Epithelial cell of esophagus (primary cell): ENCODE measurements at regions not wholly inside any gene's neighbourhood (a gene's known extent, or its start where the extent isn't known, plus 50 kb on each side); places are given as distances from the start of the nearest gene placed in this dataset.

Source experiments
- DNase-seq: peaks from one replicate; pipeline ENCODE4 v3.0.0; 2010; ENCODE audit warnings: low read depth
- H3K4me3 ChIP-seq: 2 replicates; pipeline ENCODE4 v1.5.1; 2011; ENCODE audit warnings: mild to moderate bottlenecking, low read length, control low read depth
- TF ChIP-seq, protein P1 (sequence below): IDR thresholded peaks from 2 replicates; pipeline ENCODE4 v1.5.1; 2011; ENCODE audit warnings: low read depth, mild to moderate bottlenecking, low read length, control low read depth, inconsistent platforms; ENCODE audit not compliant: insufficient read depth; ENCODE audit errors: missing control alignments

DNA sequence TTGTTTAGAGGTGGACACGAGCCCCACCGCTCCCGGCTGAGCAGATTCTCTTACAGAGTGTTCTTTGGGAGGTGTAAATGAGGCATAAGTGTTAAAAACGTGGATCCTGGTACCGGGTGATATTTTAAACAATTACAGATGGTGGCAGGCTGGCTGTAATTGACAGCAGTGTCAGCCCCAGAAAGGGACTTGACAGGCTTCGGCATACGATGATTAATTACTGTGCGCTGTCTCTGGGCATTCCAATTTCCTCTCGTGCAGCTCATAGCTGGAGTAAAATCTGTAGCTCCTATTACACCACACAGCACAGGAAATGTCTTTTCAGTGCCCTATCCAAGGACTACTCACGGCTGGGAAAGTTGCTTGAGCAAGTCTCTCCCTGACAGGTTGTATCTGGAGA is 305.4 kb upstream of the IRX2 start:
- DNase-seq = no peak
- no peak overlapping the region for H3K4me3 ChIP-seq
- TF ChIP-seq, protein P1, sequence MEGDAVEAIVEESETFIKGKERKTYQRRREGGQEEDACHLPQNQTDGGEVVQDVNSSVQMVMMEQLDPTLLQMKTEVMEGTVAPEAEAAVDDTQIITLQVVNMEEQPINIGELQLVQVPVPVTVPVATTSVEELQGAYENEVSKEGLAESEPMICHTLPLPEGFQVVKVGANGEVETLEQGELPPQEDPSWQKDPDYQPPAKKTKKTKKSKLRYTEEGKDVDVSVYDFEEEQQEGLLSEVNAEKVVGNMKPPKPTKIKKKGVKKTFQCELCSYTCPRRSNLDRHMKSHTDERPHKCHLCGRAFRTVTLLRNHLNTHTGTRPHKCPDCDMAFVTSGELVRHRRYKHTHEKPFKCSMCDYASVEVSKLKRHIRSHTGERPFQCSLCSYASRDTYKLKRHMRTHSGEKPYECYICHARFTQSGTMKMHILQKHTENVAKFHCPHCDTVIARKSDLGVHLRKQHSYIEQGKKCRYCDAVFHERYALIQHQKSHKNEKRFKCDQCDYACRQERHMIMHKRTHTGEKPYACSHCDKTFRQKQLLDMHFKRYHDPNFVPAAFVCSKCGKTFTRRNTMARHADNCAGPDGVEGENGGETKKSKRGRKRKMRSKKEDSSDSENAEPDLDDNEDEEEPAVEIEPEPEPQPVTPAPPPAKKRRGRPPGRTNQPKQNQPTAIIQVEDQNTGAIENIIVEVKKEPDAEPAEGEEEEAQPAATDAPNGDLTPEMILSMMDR = no peak

GRCh38 chr5:3051400-3051799 is 299.9 kb upstream of the IRX2 start:
- DNase-seq = no peak
- no peak overlapping the region for H3K4me3 ChIP-seq
- TF ChIP-seq, protein P1 = no peak

- H3K4me3 ChIP-seq = no peak overlapping the region
- DNase-seq = no peak
- TF ChIP-seq, protein P1 = no peak
Measured at GRCh38 chr5:3050863-3051262, 299.4 kb upstream of the IRX2 start.

GRCh38 chr5:3049261-3049660 is 297.8 kb upstream of the IRX2 start:
- no peak for DNase-seq

DNA sequence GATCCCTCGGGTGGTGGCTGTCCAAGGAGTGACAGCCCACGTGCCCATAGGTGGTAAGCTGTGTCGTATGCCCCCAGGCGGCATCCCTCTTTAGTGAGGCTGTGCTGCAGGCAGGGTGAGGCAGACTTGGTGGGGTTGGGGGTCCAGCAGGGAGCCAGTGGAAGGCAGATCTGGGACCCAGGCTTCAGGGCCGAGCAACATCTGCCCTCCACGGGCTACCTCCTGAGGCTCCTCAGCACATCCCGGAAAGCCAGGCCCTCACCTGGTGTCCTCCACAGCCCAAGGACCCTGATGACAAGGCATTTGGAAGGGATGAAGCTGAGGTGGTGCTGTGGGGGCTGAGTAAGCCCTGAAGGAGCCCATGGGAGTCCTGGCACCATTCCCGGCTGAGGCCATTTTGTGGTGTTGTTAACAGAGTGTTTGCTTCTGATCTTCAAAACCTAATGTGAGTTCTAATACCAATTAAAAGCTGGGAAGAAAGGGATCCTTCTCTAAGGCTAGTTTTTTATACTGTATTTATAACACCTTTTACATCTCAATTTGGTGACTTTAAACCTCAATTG is 295.8 kb upstream of the IRX2 start:
- H3K4me3 ChIP-seq = no peak overlapping the region
- TF ChIP-seq, protein P1 = no peak
- DNase-seq = no peak

More at GRCh38 chr5:3049261-3049660, 297.8 kb upstream of the IRX2 start:
- no peak overlapping the region for H3K4me3 ChIP-seq
- TF ChIP-seq, protein P1 = no peak

- TF ChIP-seq, protein P1 = no peak
Measured at GRCh38 chr5:3043600-3043999, 292.1 kb upstream of the IRX2 start.

DNA sequence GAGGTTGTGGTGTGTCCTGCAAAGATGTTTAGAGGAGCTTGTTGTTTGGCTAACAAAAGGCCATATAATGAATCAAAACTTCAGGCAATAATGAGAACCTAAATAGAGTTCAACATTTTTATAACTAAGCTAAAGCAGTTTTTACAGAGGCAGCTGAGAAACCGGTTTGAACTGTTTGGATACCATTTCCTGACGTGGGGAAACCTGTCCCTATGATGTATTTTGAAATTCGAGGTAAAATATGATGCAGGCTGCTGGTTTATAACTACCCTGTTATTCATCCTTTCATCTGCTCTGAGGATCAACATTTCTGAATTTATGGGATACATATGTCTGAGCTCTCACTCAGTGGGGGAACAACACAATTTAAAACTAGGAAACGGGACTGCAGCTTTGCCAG is 289.5 kb upstream of the IRX2 start:
- DNase-seq = no peak
- H3K4me3 ChIP-seq = no peak overlapping the region
- TF ChIP-seq, protein P1 = no peak

More at GRCh38 chr5:3043600-3043999, 292.1 kb upstream of the IRX2 start:
- no peak for DNase-seq
- H3K4me3 ChIP-seq = no peak overlapping the region
